MV-4-11 (cell line): ENCODE measurements at regions not wholly inside any gene's neighbourhood (a gene's known extent, or its start where the extent isn't known, plus 50 kb on each side); places are given as distances from the start of the nearest gene placed in this dataset.

Experiments
- DNase-seq: peaks from one replicate; lab custom pipeline; 2025; lab: John Stamatoyannopoulos, UW

DNA sequence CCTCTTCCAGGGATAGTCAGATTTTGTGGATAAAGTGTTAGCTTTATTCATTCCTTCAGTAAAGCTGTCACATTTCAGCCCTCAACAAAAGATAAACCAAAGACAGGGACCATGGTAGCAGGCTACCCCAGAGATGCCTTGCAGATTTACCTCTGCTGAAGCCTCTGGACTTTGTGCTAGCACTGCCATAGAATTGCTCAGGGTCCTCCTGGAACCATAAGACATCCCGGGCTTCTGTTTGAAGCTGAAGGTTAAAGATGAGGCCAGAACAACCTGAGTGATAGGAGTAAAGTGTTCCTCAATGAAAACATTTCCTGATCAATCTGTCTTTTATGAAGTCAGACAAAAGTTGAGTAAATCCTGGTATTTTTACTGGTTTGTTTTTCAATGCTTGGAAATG lies 57.5 kb upstream of the ARL15 start:
- DNase-seq: no peak

DNA sequence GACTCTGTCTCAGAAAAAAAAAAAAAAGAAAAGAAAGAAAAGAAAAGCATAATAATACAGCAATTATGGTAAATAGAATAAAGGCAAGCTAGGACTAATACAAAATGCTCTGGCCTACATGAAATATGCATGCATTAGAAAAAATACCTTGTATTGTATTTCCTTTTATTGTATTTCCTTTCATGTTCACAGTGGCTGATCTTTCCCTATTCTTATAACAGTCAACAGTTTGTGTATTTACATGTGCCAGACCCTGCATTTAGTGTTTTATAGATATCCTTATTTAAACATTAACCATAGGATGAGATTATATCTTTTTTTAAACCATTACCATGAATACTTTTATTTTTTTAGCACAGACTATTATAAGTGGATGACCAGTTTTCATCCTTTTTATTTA lies 56.3 kb upstream of the ARL15 start:
- DNase-seq: no peak

DNA sequence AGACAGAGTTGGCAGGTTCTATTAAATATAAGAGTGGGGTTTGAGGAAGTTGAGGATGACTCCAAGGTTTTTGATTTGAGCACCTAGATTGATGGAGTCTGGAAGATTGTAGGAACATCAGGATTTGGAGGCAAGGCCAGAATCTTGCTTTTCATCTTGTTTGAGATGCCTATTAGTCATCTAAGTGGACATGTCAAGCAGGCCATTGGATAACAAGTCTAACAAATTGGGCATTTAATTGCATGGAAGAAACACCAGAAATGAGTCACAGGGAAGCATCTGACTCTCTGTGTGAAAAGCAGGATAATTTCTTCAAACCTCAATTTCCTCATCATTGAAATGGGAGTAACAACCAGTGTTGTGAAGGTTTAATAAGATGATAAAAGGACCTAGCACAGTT lies 53.3 kb upstream of the ARL15 start:
- DNase-seq: no peak

DNA sequence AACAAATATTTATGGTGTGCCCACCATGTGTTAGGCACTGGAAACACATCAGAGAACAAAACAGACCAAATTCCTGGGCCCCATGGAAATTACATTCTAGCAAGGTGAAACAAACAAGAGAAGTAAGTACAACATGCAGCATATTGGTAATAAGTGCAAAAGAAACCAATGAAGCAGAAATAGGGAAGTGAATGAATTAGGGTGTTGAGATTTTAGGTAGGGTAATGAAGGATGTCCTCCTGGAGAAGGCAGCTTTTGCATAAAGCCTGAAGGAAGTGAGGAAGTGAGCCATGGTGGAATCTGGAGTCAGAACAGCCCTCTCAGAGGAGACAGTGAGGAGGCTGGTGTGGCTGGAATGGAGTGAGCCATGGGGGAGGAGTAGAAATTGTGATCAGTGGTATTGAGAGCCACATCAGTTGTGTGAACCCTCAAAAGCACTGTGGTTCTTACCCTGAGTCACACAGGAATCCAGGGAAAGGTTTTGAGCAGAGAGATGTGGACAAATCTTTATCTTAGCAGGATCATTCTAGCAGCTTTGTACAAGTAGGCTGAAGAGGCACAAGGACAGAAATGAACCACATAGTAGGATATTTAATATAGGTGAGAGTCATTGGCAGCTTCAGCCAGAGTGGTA lies 52.7 kb upstream of the ARL15 start:
- DNase-seq: no peak

DNA sequence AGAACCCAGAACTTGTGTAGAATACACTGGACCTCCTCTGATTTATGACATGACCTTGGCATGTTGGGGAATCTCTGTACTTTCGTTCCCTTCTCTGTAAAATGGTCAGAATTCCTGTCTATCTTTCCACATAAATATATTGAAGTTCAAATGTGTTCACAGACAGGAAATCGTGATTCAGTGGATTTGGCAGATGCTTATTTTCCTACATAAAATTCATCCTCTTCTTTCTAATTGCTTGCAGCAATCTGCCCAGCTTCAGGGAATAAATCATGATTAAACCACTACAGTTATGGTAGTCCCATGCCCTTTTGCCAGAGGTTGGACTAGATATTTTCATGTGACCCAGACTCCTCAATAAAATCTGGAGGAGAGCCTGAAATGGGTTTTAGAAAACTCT lies 52.1 kb upstream of the ARL15 start:
- no peak for DNase-seq

DNA sequence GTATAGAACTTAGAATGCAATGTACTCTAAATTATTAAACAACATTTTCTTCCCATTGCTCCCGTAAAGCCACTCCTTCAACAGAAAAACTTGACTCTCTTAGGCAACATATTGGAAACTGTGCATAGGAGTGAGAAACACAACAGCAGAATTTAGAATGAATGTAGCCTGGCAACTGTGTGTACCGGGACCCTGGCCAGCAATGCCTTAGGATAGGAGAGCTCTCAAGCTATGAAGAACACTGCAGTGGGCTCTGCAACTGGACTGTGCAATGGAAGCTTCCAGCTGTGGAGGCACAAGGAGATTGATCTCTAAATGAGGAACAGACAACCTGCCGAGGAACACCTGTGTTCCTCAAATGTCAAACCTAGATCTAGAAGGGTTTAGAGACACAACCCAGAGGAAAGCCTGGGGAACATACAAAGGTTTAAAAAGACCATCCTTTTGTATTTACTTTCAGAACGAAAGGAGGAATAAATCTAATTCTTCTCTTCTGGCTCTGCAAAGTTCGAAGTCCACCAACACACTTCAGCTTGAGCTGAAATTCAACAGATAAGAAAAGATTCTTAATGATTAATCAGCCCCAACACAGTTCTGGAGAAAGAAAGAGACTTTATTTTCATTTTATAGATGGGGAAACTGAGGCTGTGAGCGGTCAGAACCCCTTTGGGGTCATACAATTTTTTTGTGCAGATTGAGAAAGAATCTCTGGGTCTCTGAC lies 51.5 kb upstream of the ARL15 start:
- DNase-seq: no peak

DNA sequence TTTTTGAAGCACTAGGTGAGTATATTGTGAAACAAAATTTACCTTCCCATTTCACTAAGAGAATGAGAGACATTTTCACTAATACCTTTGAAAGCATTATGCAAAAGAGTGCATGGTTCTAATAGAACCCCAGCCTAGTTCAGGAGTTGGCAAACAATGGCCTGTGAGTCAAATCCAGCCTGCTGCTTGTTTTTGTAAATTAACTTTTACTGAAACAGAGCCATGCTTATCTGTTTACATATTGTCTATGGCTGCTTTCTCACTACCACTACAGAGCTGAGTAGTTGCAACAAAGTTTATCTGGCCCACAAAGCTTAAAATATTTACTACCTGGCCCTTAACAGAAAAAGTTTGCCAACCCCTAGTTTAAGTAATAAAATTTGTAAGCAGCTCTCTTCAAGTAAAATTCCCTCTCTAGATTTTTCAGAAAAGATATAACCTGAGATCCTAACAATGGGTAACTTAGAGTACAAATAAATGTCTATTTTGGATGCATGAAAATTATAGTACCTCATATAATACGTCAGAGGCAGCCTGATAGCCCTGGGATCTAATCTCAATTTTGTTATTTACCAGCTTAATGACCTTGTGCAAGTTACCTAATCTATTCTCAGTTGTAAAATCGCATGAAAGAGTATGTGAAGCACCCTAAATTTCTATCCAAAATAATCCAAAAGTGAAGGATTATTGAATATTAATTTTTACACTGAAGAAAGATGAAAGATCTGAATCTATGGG lies 50.7 kb upstream of the ARL15 start:
- no peak for DNase-seq
